ENCODE measurements at regions not wholly inside any gene's neighbourhood (a gene's known extent, or its start where the extent isn't known, plus 50 kb on each side); places are given as distances from the start of the nearest gene placed in this dataset.

DNA sequence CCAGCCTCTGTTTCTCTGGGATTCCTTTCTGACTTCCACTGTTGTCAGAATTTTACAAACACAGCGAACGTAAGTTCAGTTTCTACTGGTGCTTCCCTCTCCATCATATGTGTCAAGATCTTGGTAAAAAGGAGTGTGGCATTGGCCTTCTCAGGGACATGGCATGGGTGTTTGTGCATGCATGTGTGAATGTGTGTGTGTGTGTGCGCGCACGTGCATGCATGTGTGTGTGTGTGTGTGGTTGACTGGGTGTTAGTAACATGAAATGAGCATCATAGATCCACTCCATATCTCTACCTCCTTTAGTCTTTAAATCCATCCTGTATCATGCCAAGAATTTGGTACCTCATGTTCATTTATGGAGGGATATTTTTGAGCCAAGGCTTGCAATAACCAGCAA is 411.3 kb downstream of the NPHP4 start:
- H3K27ac Mint-ChIP-seq, result no peak overlapping the region
- ATAC-seq, result no peak
- no peaks in the 10 kb centered on the region for H3K9me3 Mint-ChIP-seq

GRCh38 chr1:5579966-5580365 is 412.3 kb downstream of the NPHP4 start:
- Mint-ChIP-seq H3K9me3 (no peaks in the 10 kb centered on the region), H3K36me3 (ENCODE audit: low read depth) (no peaks in the 10 kb centered on the region), H3K27me3 (peaks cover 11% of the 10 kb centered on the region), H3K27ac (no peak overlapping the region), H3K4me3 (no peak overlapping the region), H3K4me1 (no peaks in the 10 kb centered on the region)
- DNase-seq, result no peak
- ATAC-seq, result no peak

More for the DNA sequence above, 411.3 kb downstream of the NPHP4 start:
- no peak overlapping the region for H3K4me3 Mint-ChIP-seq
- peaks cover 16% of the 10 kb centered on the region for H3K27me3 Mint-ChIP-seq
- DNase-seq, result no peak
- no peaks in the 10 kb centered on the region for H3K4me1 Mint-ChIP-seq
- H3K36me3 Mint-ChIP-seq (ENCODE audit: low read depth), result no peaks in the 10 kb centered on the region

DNA sequence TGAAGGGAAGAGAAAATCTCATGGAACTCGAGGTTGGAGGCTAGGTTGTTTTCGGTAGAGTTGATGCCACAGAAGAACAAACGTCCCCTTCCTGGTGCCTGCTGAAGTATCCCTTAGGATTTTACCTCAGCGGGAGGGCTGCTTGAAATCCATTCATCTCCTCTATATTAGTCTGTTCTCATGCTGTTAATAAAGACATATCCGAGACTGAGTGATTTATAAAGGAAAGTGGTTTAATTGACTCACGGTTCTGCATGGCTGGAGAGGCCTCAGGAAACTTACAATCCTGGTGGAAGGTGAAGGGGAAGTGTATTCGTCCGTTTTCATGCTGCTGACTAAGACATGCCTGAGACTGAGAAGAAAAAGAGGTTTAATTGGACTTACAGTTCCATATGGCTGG is 413.5 kb downstream of the NPHP4 start:
- ATAC-seq, result no peak
- Mint-ChIP-seq H3K4me1 (no peaks in the 10 kb centered on the region), H3K27me3 (peaks cover 11% of the 10 kb centered on the region), H3K36me3 (ENCODE audit: low read depth) (no peaks in the 10 kb centered on the region), H3K27ac (no peak overlapping the region), H3K9me3 (no peaks in the 10 kb centered on the region), H3K4me3 (no peak overlapping the region)
- no peak for DNase-seq

DNA sequence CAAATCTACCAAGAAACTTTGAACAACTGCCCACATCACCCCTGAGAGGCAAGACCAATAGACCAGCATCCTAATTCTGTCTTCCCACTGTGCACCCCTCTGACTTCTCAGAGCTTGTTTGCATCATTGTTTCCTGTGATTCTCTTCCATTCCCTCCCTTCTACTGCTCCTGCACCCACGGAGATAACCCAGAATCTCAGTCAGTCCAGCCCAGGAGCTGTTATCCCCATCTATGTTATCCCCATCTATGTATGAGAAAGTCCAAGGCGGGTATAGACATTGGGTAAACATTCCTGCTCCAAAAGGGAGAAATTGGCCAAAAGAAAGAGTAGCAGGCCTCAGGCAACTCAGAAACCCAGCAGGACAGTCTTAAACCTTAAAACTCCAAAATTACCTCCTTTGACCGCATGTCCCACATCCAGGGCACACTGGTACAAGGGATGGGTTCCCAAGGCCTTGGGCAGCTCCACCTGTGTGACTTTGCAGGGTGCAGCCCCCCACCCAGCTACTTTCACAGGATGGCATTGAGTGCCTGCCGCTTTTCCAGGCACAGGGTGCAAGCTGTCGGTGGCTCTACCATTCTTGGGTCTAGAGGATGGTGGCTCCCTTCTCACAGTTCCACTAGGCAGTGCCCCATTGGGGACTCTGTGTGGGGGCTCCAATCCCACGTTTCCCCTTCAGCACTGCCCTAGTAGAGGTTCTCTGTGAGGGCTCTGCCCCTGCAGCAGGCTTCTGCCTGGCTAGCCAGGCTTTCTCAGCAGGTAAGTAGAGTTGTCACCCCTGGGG is 414.8 kb downstream of the NPHP4 start:
- H3K4me3 Mint-ChIP-seq, result no peak overlapping the region
- H3K27ac Mint-ChIP-seq, result no peak overlapping the region
- ATAC-seq (no peak), DNase-seq (no peak)
- H3K4me1 Mint-ChIP-seq, result no peaks in the 10 kb centered on the region
- peaks cover 8% of the 10 kb centered on the region for H3K27me3 Mint-ChIP-seq
- H3K9me3 Mint-ChIP-seq, result no peaks in the 10 kb centered on the region
- no peaks in the 10 kb centered on the region for H3K36me3 Mint-ChIP-seq (ENCODE audit: low read depth)

- Mint-ChIP-seq H3K4me1 (no peaks in the 10 kb centered on the region), H3K27ac (no peak overlapping the region), H3K27me3 (peaks cover 10% of the 10 kb centered on the region), H3K9me3 (no peaks in the 10 kb centered on the region), H3K4me3 (no peak overlapping the region), H3K36me3 (ENCODE audit: low read depth) (no peaks in the 10 kb centered on the region)
- no peak for DNase-seq
- ATAC-seq, result no peak
These were observed 415.6 kb downstream of the NPHP4 start for GRCh38 chr1:5576673-5577065.

DNA sequence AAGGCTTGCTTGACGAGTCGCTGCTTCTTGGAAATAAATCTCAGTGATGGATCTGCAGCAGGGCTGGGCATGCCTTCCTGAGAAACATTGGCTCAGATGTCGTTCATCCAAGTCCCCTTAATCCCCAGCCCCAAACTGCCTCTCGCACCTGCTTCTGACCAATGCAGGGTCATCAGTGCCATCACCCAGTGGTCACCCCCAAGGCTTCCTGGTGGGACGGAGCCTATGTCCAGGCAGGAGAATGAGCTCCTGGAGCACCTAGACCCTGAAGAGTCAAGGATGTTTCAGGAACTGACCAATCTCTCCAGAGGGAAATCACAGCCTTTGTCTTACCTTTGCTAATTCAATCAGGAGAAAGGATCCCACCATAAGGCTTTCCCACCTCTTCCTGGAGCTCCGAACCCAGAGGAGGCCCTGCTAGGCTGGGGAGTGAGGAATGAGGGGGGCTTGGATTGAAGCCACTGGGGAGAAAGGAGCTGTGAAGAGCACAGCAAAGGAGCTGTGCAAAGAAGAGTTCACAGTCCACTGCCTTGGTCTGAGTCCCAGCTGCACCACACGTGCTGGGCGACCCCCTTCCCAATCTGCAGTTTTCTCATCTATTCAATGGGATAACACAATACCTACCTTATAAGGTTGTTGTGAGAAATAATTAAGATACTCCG is 416.1 kb downstream of the NPHP4 start:
- H3K4me3 Mint-ChIP-seq, result no peak overlapping the region
- no peak for DNase-seq
- no peak overlapping the region for H3K27ac Mint-ChIP-seq
- H3K36me3 Mint-ChIP-seq (ENCODE audit: low read depth), result no peaks in the 10 kb centered on the region
- peaks cover 10% of the 10 kb centered on the region for H3K27me3 Mint-ChIP-seq
- H3K9me3 Mint-ChIP-seq, result peaks cover under 1% of the 10 kb centered on the region
- no peaks in the 10 kb centered on the region for H3K4me1 Mint-ChIP-seq
- ATAC-seq, result no peak

- no peak for ATAC-seq
- DNase-seq, result no peak
- Mint-ChIP-seq H3K4me3 (no peak overlapping the region), H3K27ac (no peak overlapping the region), H3K9me3 (peaks cover 7% of the 10 kb centered on the region), H3K36me3 (ENCODE audit: low read depth) (peaks cover 2% of the 10 kb centered on the region), H3K27me3 (peaks cover 10% of the 10 kb centered on the region), H3K4me1 (no peaks in the 10 kb centered on the region)
These were observed 416.8 kb downstream of the NPHP4 start for GRCh38 chr1:5575396-5575940.

DNA sequence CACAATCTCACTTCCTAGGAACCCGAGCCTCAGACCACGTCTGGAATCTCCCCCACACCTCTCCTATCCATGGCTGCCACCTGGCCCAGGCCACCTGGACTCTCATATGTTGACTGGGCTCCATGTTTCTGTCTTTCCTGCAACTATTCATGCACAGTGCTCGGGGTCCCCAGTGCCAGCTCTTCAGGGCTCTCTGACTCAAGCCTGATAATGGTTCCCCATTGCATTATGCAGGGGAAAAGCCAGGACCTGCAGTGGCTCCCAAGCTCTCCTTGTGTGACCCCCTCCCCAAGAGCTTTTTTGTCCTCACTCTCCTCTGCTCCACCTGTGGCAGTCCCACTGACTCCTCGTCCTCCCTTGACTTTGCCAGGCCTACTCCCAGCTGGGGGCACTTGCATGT is 417.6 kb downstream of the NPHP4 start:
- no peak overlapping the region for H3K4me3 Mint-ChIP-seq
- H3K4me1 Mint-ChIP-seq, result no peaks in the 10 kb centered on the region
- H3K36me3 Mint-ChIP-seq (ENCODE audit: low read depth), result peaks cover 2% of the 10 kb centered on the region
- peaks cover 10% of the 10 kb centered on the region for H3K27me3 Mint-ChIP-seq
- no peak for ATAC-seq
- no peak overlapping the region for H3K27ac Mint-ChIP-seq
- no peak for DNase-seq
- peaks cover 11% of the 10 kb centered on the region for H3K9me3 Mint-ChIP-seq

DNA sequence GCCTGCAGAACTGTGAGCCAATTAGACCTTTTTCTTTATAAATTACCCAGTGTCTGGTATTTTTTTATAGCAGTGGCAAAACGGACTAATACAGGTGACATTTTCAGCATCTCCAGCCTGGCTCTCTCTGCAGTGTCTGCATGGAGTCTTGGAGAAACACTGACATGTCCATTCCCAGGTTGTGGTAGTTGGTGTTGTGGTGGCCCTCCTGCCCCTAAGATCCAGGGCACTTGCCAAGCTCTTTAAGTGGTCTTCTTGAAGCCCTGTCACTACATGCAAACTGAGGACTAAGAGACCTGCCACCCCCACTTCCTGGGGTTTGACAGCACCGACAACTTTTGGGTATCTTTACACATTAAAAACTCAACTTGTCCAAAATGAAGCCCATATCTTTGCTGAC is 419.4 kb downstream of the NPHP4 start:
- no peak overlapping the region for H3K27ac Mint-ChIP-seq
- no peak for ATAC-seq
- H3K4me1 Mint-ChIP-seq, result no peaks in the 10 kb centered on the region
- no peak overlapping the region for H3K4me3 Mint-ChIP-seq
- H3K36me3 Mint-ChIP-seq (ENCODE audit: low read depth), result peaks cover 2% of the 10 kb centered on the region
- DNase-seq, result no peak
- peaks cover 16% of the 10 kb centered on the region for H3K9me3 Mint-ChIP-seq
- peaks cover 2% of the 10 kb centered on the region for H3K27me3 Mint-ChIP-seq

- H3K36me3 Mint-ChIP-seq (ENCODE audit: low read depth), result peaks cover 2% of the 10 kb centered on the region
- H3K27ac Mint-ChIP-seq, result no peak overlapping the region
- no peak for DNase-seq
- no peak for ATAC-seq
- no peaks in the 10 kb centered on the region for H3K4me1 Mint-ChIP-seq
- H3K4me3 Mint-ChIP-seq, result no peak overlapping the region
- peaks cover 16% of the 10 kb centered on the region for H3K9me3 Mint-ChIP-seq
- peaks cover 2% of the 10 kb centered on the region for H3K27me3 Mint-ChIP-seq
These were observed 420.3 kb downstream of the NPHP4 start for GRCh38 chr1:5571861-5572401.

DNA sequence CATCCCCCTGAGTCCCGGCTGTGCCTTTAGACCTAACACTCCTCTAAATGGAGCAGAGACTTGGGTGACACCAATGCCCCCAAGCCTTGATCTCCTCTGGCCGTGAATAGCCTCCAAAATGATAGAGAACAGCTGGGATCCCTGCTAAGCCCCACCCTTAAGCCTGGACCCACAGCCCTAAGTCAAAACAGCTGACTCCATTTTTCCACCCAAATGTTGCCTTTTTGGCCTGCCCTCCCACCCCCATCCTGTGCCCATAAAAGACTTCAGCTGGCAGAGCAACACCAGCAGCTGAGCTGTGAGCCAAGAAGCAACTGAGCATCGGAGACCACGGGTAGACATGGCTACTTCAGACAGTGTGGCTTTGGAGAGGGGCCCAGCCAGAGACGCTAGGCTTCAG is 420.8 kb downstream of the NPHP4 start:
- ATAC-seq, result no peak
- peaks cover 16% of the 10 kb centered on the region for H3K9me3 Mint-ChIP-seq

DNA sequence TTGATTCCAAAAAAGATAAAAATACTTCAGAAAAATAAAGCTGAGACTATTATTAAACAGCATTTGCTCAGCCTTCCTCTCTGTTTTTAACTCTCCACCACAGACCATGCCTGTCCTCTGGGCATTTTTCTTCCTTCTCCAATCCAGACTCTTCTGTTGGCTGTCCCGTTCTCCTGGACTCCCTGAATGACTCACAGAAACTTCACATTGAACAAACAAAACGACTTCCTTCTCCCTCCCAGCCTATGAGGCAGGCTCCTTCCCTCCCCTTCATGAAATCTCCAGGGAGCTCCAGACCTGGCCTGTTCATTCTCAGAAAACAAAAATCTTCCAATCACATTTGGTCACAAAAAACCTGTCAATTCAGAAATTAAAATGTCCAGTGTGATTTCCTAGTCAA is 421.3 kb downstream of the NPHP4 start:
- peaks cover 2% of the 10 kb centered on the region for H3K36me3 Mint-ChIP-seq (ENCODE audit: low read depth)
- H3K27ac Mint-ChIP-seq, result no peak overlapping the region
- no peaks in the 10 kb centered on the region for H3K4me1 Mint-ChIP-seq
- H3K27me3 Mint-ChIP-seq, result peaks cover 2% of the 10 kb centered on the region
- H3K4me3 Mint-ChIP-seq, result no peak overlapping the region
- ATAC-seq (no peak), DNase-seq (no peak)
- peaks cover 16% of the 10 kb centered on the region for H3K9me3 Mint-ChIP-seq

More for the DNA sequence above, 420.8 kb downstream of the NPHP4 start:
- Mint-ChIP-seq H3K4me3 (no peak overlapping the region), H3K4me1 (no peaks in the 10 kb centered on the region), H3K27ac (no peak overlapping the region), H3K36me3 (ENCODE audit: low read depth) (peaks cover 2% of the 10 kb centered on the region), H3K27me3 (peaks cover 2% of the 10 kb centered on the region)
- no peak for DNase-seq

- Mint-ChIP-seq H3K27me3 (peaks cover 5% of the 10 kb centered on the region), H3K9me3 (peaks cover 16% of the 10 kb centered on the region), H3K36me3 (ENCODE audit: low read depth) (peaks cover 2% of the 10 kb centered on the region), H3K27ac (no peak overlapping the region), H3K4me3 (no peak overlapping the region), H3K4me1 (no peaks in the 10 kb centered on the region)
- no peak for DNase-seq
- ATAC-seq, result no peak
These were observed 423.9 kb downstream of the NPHP4 start for GRCh38 chr1:5568321-5568720.

- H3K27ac Mint-ChIP-seq, result no peak overlapping the region
- H3K4me3 Mint-ChIP-seq, result no peak overlapping the region
- ATAC-seq (no peak), DNase-seq (no peak)
- peaks cover 2% of the 10 kb centered on the region for H3K36me3 Mint-ChIP-seq (ENCODE audit: low read depth)
- peaks cover 16% of the 10 kb centered on the region for H3K9me3 Mint-ChIP-seq
- H3K27me3 Mint-ChIP-seq, result peaks cover 5% of the 10 kb centered on the region
- no peaks in the 10 kb centered on the region for H3K4me1 Mint-ChIP-seq
These were observed 424.4 kb downstream of the NPHP4 start for GRCh38 chr1:5567839-5568238.

GRCh38 chr1:5566924-5567323 is 425.3 kb downstream of the NPHP4 start:
- H3K27ac Mint-ChIP-seq, result no peak overlapping the region
- no peak overlapping the region for H3K4me3 Mint-ChIP-seq
- H3K27me3 Mint-ChIP-seq, result peaks cover 3% of the 10 kb centered on the region
- no peaks in the 10 kb centered on the region for H3K4me1 Mint-ChIP-seq
- DNase-seq (no peak), ATAC-seq (no peak)
- peaks cover 16% of the 10 kb centered on the region for H3K9me3 Mint-ChIP-seq
- H3K36me3 Mint-ChIP-seq (ENCODE audit: low read depth), result peaks cover 2% of the 10 kb centered on the region
